ENCODE measurements at regions not wholly inside any gene's neighbourhood (a gene's known extent, or its start where the extent isn't known, plus 50 kb on each side); places are given as distances from the start of the nearest gene placed in this dataset.

GRCh38 chr12:71045781-71046180 is 112.0 kb downstream of the TSPAN8 start:
- WGBS: 7% methylated on average over 1 of the region's 1 CpG
- no peak overlapping the region for H3K4me3 ChIP-seq (ENCODE audit: low read length in 2 of 2)
- H3K9me3 ChIP-seq (ENCODE audit: control insufficient read depth in 2 of 2, insufficient read depth in 1 of 2, low read length in 1 of 2): no peaks in the 10 kb centered on the region
- H3K4me1 ChIP-seq (ENCODE audit: control insufficient read depth in 2 of 2, insufficient read depth in 2 of 2, low read length in 2 of 2): no peaks in the 10 kb centered on the region
- peak in 1 of 9 donors; percentile 4 for DNase-seq (ENCODE audit: low read depth in 6 of 9, low spot score in 9 of 9)
- H3K27me3 ChIP-seq (ENCODE audit: control insufficient read depth in 2 of 2, insufficient read depth in 1 of 2, low read length in 1 of 2): no peaks in the 10 kb centered on the region
- H3K27ac ChIP-seq (ENCODE audit: low read depth in 1 of 2, low read length in 1 of 2): no peak overlapping the region
- no peaks in the 10 kb centered on the region for H3K36me3 ChIP-seq (ENCODE audit: control insufficient read depth in 2 of 2, insufficient read depth in 2 of 2, low read length in 1 of 2)

DNA sequence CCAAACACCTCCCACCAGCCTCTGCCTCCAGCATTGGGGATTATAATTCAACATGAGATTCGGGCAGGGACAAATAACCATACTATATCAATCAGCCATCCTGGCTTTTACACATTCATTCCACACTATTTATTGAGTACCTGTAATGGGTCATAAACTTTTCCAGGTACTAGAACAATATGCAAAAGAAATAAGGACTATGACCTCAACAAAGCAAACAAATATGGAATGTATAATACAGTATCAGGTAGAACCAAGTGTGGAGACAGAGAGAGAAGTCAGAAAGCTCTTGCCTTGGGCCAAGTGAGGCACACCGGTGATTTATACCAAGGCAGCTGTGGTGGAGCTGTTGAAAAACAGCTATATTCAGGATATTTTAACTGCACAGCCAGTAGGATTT is 116.3 kb downstream of the TSPAN8 start:
- Histone ChIP-seq H3K36me3 (ENCODE audit: control insufficient read depth in 2 of 2, insufficient read depth in 2 of 2, low read length in 1 of 2) (no peaks in the 10 kb centered on the region), H3K27me3 (ENCODE audit: control insufficient read depth in 2 of 2, insufficient read depth in 1 of 2, low read length in 1 of 2) (no peaks in the 10 kb centered on the region), H3K4me3 (ENCODE audit: low read length in 2 of 2) (no peak overlapping the region), H3K4me1 (ENCODE audit: control insufficient read depth in 2 of 2, insufficient read depth in 2 of 2, low read length in 2 of 2) (no peaks in the 10 kb centered on the region), H3K9me3 (ENCODE audit: control insufficient read depth in 2 of 2, insufficient read depth in 1 of 2, low read length in 1 of 2) (no peaks in the 10 kb centered on the region), H3K27ac (ENCODE audit: low read depth in 1 of 2, low read length in 1 of 2) (no peak overlapping the region)
- DNase-seq (ENCODE audit: low read depth in 6 of 9, low spot score in 9 of 9): no peak
- WGBS: 74% methylated on average over 2 of the region's 2 CpGs

GRCh38 chr12:71038960-71039359 is 118.4 kb upstream of the PTPRR start:
- no peaks in the 10 kb centered on the region for H3K27me3 ChIP-seq (ENCODE audit: control insufficient read depth in 2 of 2, insufficient read depth in 1 of 2, low read length in 1 of 2)
- H3K27ac ChIP-seq (ENCODE audit: low read depth in 1 of 2, low read length in 1 of 2): no peak overlapping the region
- H3K9me3 ChIP-seq (ENCODE audit: control insufficient read depth in 2 of 2, insufficient read depth in 1 of 2, low read length in 1 of 2): no peaks in the 10 kb centered on the region
- no peaks in the 10 kb centered on the region for H3K4me1 ChIP-seq (ENCODE audit: control insufficient read depth in 2 of 2, insufficient read depth in 2 of 2, low read length in 2 of 2)
- H3K36me3 ChIP-seq (ENCODE audit: control insufficient read depth in 2 of 2, insufficient read depth in 2 of 2, low read length in 1 of 2): no peaks in the 10 kb centered on the region
- no peak overlapping the region for H3K4me3 ChIP-seq (ENCODE audit: low read length in 2 of 2)
- DNase-seq (ENCODE audit: low read depth in 6 of 9, low spot score in 9 of 9): no peak
- 95% methylated on average over 1 of the region's 1 CpG for WGBS

- H3K4me1 ChIP-seq (ENCODE audit: control insufficient read depth in 2 of 2, insufficient read depth in 2 of 2, low read length in 2 of 2): no peaks in the 10 kb centered on the region
- H3K9me3 ChIP-seq (ENCODE audit: control insufficient read depth in 2 of 2, insufficient read depth in 1 of 2, low read length in 1 of 2): no peaks in the 10 kb centered on the region
- H3K27me3 ChIP-seq (ENCODE audit: control insufficient read depth in 2 of 2, insufficient read depth in 1 of 2, low read length in 1 of 2): no peaks in the 10 kb centered on the region
- 93% methylated on average over 1 of the region's 1 CpG for WGBS
- DNase-seq (ENCODE audit: low read depth in 6 of 9, low spot score in 9 of 9): no peak
- H3K4me3 ChIP-seq (ENCODE audit: low read length in 2 of 2): no peak overlapping the region
- H3K36me3 ChIP-seq (ENCODE audit: control insufficient read depth in 2 of 2, insufficient read depth in 2 of 2, low read length in 1 of 2): no peaks in the 10 kb centered on the region
- no peak overlapping the region for H3K27ac ChIP-seq (ENCODE audit: low read depth in 1 of 2, low read length in 1 of 2)
Observed at GRCh38 chr12:71036526-71036925, 116.0 kb upstream of the PTPRR start.

DNA sequence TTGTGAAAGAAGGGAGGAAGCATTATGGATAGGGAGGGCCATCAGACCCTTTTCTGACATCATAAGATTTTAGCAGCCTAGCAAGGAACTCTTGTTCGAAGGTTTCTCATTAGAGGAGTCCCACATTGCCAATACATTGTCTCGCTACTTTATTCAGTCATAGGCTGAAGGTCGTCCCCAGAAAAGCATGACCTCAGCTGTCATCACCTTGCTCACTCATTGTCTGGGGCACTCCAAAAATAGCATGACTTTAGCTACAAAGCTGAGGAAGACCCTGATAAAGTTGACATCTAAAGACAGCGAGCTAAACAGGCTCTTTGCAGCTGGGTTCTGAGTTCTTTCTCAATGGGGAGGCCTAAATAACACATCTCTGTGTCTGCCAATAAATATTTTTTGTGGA is 112.4 kb upstream of the PTPRR start:
- WGBS: 94% methylated on average over 4 of the region's 4 CpGs
- no peaks in the 10 kb centered on the region for H3K36me3 ChIP-seq (ENCODE audit: control insufficient read depth in 2 of 2, insufficient read depth in 2 of 2, low read length in 1 of 2)
- DNase-seq (ENCODE audit: low read depth in 6 of 9, low spot score in 9 of 9): no peak
- H3K27me3 ChIP-seq (ENCODE audit: control insufficient read depth in 2 of 2, insufficient read depth in 1 of 2, low read length in 1 of 2): no peaks in the 10 kb centered on the region
- no peaks in the 10 kb centered on the region for H3K4me1 ChIP-seq (ENCODE audit: control insufficient read depth in 2 of 2, insufficient read depth in 2 of 2, low read length in 2 of 2)
- no peak overlapping the region for H3K4me3 ChIP-seq (ENCODE audit: low read length in 2 of 2)
- H3K9me3 ChIP-seq (ENCODE audit: control insufficient read depth in 2 of 2, insufficient read depth in 1 of 2, low read length in 1 of 2): no peaks in the 10 kb centered on the region
- H3K27ac ChIP-seq (ENCODE audit: low read depth in 1 of 2, low read length in 1 of 2): no peak overlapping the region

GRCh38 chr12:71029302-71029701 is 108.8 kb upstream of the PTPRR start:
- Histone ChIP-seq H3K9me3 (ENCODE audit: control insufficient read depth in 2 of 2, insufficient read depth in 1 of 2, low read length in 1 of 2) (no peaks in the 10 kb centered on the region), H3K4me1 (ENCODE audit: control insufficient read depth in 2 of 2, insufficient read depth in 2 of 2, low read length in 2 of 2) (no peaks in the 10 kb centered on the region), H3K27ac (ENCODE audit: low read depth in 1 of 2, low read length in 1 of 2) (no peak overlapping the region), H3K27me3 (ENCODE audit: control insufficient read depth in 2 of 2, insufficient read depth in 1 of 2, low read length in 1 of 2) (no peaks in the 10 kb centered on the region), H3K4me3 (ENCODE audit: low read length in 2 of 2) (no peak overlapping the region), H3K36me3 (ENCODE audit: control insufficient read depth in 2 of 2, insufficient read depth in 2 of 2, low read length in 1 of 2) (no peaks in the 10 kb centered on the region)
- no peak for DNase-seq (ENCODE audit: low read depth in 6 of 9, low spot score in 9 of 9)
- 92% methylated on average over 3 of the region's 3 CpGs for WGBS

DNA sequence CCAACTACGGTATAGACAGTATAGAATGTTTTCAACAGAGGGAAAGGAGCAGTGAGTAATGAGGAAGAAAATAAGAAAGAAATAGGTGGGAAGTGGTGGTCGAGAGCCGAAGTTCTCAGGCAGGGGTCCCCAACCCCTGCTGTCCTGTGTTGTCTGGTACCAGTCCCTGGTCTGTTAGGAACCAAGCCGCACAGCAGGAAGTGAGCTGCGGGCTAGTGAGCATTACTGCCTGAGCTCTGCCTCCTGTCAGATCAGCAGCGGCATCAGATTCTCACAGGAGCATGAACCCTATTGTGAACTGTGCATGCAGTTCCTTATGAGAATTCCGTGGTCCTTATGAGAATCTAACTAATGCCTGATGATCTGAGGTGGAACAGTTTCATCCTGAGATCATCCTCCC is 107.3 kb upstream of the PTPRR start:
- 80% methylated on average over 7 of the region's 7 CpGs for WGBS
- DNase-seq (ENCODE audit: low read depth in 6 of 9, low spot score in 9 of 9): no peak
- H3K9me3 ChIP-seq (ENCODE audit: control insufficient read depth in 2 of 2, insufficient read depth in 1 of 2, low read length in 1 of 2): no peaks in the 10 kb centered on the region
- H3K4me3 ChIP-seq (ENCODE audit: low read length in 2 of 2): no peak overlapping the region
- H3K36me3 ChIP-seq (ENCODE audit: control insufficient read depth in 2 of 2, insufficient read depth in 2 of 2, low read length in 1 of 2): no peaks in the 10 kb centered on the region
- no peaks in the 10 kb centered on the region for H3K4me1 ChIP-seq (ENCODE audit: control insufficient read depth in 2 of 2, insufficient read depth in 2 of 2, low read length in 2 of 2)
- no peaks in the 10 kb centered on the region for H3K27me3 ChIP-seq (ENCODE audit: control insufficient read depth in 2 of 2, insufficient read depth in 1 of 2, low read length in 1 of 2)
- H3K27ac ChIP-seq (ENCODE audit: low read depth in 1 of 2, low read length in 1 of 2): no peak overlapping the region

GRCh38 chr12:71024827-71025226 is 104.3 kb upstream of the PTPRR start:
- WGBS: 93% methylated on average over 2 of the region's 2 CpGs
- no peak overlapping the region for H3K27ac ChIP-seq (ENCODE audit: low read depth in 1 of 2, low read length in 1 of 2)
- DNase-seq (ENCODE audit: low read depth in 6 of 9, low spot score in 9 of 9): no peak
- H3K4me3 ChIP-seq (ENCODE audit: low read length in 2 of 2): no peak overlapping the region
- no peaks in the 10 kb centered on the region for H3K4me1 ChIP-seq (ENCODE audit: control insufficient read depth in 2 of 2, insufficient read depth in 2 of 2, low read length in 2 of 2)
- no peaks in the 10 kb centered on the region for H3K9me3 ChIP-seq (ENCODE audit: control insufficient read depth in 2 of 2, insufficient read depth in 1 of 2, low read length in 1 of 2)
- H3K27me3 ChIP-seq (ENCODE audit: control insufficient read depth in 2 of 2, insufficient read depth in 1 of 2, low read length in 1 of 2): no peaks in the 10 kb centered on the region
- no peaks in the 10 kb centered on the region for H3K36me3 ChIP-seq (ENCODE audit: control insufficient read depth in 2 of 2, insufficient read depth in 2 of 2, low read length in 1 of 2)

DNA sequence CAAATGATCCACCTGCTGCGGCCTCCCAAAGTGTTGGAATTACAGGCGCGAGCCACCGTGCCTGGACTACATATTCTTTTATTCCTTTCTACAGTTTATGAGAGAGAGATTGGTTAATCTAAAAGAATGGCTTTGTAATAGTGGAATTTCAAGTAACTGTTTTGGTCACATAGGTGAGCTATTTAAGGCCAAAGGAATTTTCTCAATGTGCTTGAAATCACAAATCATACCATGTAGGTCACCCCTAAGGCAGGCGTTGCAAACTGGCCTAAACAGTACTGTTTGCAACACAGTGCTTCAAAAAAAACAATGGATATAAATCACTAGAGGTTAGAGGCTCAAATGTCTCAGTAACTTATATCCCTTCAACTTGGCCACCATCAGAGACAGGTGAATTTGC is 103.7 kb upstream of the PTPRR start:
- H3K27me3 ChIP-seq (ENCODE audit: control insufficient read depth in 2 of 2, insufficient read depth in 1 of 2, low read length in 1 of 2): no peaks in the 10 kb centered on the region
- H3K9me3 ChIP-seq (ENCODE audit: control insufficient read depth in 2 of 2, insufficient read depth in 1 of 2, low read length in 1 of 2): no peaks in the 10 kb centered on the region
- no peak overlapping the region for H3K4me3 ChIP-seq (ENCODE audit: low read length in 2 of 2)
- H3K36me3 ChIP-seq (ENCODE audit: control insufficient read depth in 2 of 2, insufficient read depth in 2 of 2, low read length in 1 of 2): no peaks in the 10 kb centered on the region
- no peak for DNase-seq (ENCODE audit: low read depth in 6 of 9, low spot score in 9 of 9)
- no peaks in the 10 kb centered on the region for H3K4me1 ChIP-seq (ENCODE audit: control insufficient read depth in 2 of 2, insufficient read depth in 2 of 2, low read length in 2 of 2)
- WGBS: 98% methylated on average over 5 of the region's 5 CpGs
- no peak overlapping the region for H3K27ac ChIP-seq (ENCODE audit: low read depth in 1 of 2, low read length in 1 of 2)

- no peaks in the 10 kb centered on the region for H3K4me1 ChIP-seq (ENCODE audit: control insufficient read depth in 2 of 2, insufficient read depth in 2 of 2, low read length in 2 of 2)
- no peaks in the 10 kb centered on the region for H3K27me3 ChIP-seq (ENCODE audit: control insufficient read depth in 2 of 2, insufficient read depth in 1 of 2, low read length in 1 of 2)
- H3K36me3 ChIP-seq (ENCODE audit: control insufficient read depth in 2 of 2, insufficient read depth in 2 of 2, low read length in 1 of 2): no peaks in the 10 kb centered on the region
- H3K4me3 ChIP-seq (ENCODE audit: low read length in 2 of 2): no peak overlapping the region
- no peaks in the 10 kb centered on the region for H3K9me3 ChIP-seq (ENCODE audit: control insufficient read depth in 2 of 2, insufficient read depth in 1 of 2, low read length in 1 of 2)
- no peak for DNase-seq (ENCODE audit: low read depth in 6 of 9, low spot score in 9 of 9)
- no peak overlapping the region for H3K27ac ChIP-seq (ENCODE audit: low read depth in 1 of 2, low read length in 1 of 2)
- 96% methylated on average over 3 of the region's 3 CpGs for WGBS
Observed at GRCh38 chr12:71021491-71021890, 101.0 kb upstream of the PTPRR start.
